Ureter (tissue), 1 donor: ENCODE measurements at regions not wholly inside any gene's neighbourhood (a gene's known extent, or its start where the extent isn't known, plus 50 kb on each side); places are given as distances from the start of the nearest gene placed in this dataset.
"Not testable (repeated sequence)": the region's sequence is repeated elsewhere in the genome, so short reads cannot be mapped to it uniquely, and the experiment has no call there.

Source experiments
- DNase-seq: peaks from one replicate; pipeline ENCODE4 v3.0.0-alpha.2; 2020; ENCODE audit warnings: low spot score
- donor health status: DM: yes; HTN: yes; CAD: no.

DNA sequence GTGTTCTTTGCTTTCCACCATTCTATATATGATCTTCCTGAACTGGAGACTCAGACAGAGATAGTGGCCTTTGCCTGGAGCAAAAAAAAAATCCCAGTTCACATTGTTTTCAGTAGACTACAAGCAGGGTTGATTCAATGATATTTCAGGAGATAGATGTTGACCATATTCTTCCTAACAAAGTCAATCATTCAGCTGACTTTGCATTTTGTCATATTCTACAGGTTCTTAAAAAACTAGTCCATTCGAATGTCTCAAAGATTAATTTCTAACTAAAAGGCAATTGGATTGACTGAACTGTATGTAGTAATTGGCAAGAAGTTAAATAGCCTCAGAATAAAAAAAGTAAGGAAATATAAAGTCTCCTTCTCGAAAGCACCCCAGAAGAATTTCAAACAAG is 479.5 kb downstream of the NKX6-1 start:
- DNase-seq = no peak

DNA sequence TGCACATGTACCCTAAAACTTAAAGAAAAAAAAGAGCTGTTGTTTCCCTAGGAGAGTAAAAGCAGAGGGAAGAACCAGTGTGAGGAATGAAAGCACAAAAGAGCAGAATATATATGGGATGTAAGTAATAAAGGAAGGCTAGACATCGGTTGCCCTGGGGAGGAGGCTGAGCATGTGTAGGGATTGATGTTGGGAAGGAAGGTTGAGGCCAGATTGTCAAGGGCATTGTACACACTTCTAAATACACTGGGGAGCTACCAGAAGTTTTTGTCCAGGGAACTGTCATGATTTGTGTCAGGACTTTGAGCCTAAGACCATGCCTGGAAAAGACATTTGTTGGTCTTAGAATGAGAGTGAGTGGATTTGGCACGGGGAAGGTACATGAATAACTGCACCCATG is 467.1 kb downstream of the GPAT3 start:
- DNase-seq = no peak

DNA sequence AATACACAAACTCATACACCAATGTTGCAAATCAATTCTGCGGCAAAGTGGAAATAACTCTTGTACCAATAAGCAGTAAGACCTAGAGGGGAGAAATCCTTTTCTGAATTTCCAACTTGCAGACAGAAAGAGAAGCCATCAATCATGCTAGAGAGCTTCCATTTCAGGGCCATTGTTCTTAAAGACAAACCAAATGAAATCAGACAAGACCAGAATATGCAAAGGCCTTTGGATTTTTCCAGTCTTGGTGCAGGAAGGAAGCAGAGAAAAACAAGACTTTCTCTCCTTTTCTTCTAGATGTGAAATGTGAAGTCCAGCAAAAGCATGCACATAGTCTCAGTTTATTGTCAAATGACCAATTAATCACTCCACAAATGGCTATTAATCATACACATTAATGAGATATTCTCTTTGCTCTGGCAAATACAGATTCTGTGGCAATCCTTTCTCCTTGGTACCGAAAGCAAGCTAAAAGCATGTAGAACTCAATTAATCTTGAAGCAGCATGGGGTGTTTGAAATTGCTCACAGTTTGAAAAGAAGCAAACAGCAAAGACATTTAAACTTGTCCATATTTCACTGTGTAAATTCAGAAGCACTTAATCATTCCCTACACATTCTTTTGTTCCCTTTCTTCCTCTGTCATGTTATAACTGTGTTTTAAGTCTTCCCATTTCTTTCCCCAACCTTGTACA is 466.1 kb downstream of the GPAT3 start:
- DNase-seq = no peak

DNA sequence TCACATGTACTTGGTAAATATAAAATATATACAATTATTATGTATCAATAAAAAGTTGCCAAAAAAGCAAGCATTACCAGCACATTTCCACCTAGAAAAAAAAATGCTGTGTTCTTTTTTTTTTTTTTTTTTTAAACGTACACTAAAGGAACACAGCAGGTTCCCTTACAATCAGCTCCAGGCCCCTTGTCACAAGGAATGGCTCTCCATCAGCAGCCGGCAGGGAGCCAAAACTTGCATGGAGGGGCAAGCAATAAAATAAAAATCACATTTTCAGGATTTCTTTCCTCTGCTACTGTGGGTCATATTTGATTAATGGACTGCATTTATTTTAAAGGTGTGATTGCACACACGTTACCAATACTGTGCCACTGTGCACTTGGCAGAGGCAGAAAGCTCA is 460.3 kb downstream of the GPAT3 start:
- no peak for DNase-seq

DNA sequence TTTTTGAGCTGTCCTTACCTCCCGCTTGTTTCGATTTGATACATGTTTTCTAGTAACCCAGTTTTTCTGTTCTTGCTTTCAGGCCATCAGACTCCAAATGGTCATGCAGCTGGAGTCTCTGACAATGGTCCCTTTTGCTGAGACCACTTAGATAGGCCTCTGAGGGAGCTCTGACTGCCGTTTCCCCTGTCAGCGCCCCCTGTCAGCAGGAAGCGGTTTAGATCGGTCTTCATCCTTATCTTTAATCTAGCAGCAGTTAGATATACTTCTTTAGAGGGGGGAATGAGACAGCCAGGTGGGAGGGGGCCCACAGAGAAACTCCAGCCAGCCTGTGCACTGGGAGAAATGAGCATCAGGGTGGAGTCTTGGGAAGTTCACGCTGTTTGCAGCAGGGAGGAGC is 457.9 kb downstream of the GPAT3 start:
- no peak for DNase-seq

DNA sequence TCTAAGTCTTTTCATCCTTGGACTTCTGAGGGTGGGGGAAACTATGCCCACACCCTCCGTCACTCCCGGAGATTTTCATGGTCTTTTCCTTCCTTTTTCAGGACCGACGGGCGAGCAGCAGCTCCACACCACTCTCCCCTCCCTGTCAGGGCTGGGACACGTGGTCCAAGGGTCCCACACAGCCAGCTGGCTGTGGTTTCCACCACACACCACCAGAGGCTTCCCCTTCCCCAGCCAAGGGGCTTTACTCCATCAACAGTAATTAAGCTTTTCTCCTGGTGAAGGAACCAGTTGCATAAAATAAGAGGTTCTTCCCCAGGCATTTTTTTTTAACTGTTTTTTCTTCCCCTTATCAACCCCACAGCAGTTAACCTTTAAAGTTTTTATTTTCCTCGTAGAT is 453.9 kb downstream of the GPAT3 start:
- no peak for DNase-seq

DNA sequence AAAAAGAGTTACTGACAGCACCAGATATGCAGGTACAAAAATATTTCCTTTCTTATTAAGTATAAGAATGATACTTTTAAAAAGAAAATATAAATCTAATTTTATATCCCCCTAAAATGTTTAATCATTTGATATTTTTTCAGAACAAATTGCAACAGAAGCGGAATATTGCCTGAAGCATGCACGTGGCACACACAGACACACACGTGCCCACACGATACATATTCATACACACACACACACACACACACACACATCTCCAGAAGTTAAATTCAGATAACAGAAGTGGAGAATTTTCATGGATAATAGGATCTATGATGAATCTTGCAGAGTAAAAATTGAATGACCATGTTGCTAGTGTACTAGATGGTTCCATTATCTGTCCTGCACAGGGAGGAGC is 445.2 kb downstream of the GPAT3 start:
- DNase-seq = no peak

DNA sequence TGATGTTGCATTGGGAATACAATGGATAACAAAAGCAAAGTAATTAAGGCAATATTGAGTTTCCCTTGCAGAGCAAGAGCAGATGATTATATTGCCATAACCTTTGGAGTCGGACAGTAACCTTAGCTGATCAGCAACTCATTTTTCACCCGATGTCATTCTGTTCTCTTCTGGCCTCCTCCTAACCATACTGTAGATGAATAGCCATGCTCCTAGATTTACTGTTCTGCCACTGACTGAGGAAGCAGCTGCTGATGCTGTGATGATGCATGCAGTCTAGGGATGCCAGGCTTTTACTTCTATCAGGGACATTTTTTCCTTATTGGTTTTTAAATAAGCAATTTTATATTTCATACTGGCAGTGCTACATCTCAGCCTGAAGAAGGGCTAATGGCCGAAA is 443.9 kb downstream of the GPAT3 start:
- no peak for DNase-seq

DNA sequence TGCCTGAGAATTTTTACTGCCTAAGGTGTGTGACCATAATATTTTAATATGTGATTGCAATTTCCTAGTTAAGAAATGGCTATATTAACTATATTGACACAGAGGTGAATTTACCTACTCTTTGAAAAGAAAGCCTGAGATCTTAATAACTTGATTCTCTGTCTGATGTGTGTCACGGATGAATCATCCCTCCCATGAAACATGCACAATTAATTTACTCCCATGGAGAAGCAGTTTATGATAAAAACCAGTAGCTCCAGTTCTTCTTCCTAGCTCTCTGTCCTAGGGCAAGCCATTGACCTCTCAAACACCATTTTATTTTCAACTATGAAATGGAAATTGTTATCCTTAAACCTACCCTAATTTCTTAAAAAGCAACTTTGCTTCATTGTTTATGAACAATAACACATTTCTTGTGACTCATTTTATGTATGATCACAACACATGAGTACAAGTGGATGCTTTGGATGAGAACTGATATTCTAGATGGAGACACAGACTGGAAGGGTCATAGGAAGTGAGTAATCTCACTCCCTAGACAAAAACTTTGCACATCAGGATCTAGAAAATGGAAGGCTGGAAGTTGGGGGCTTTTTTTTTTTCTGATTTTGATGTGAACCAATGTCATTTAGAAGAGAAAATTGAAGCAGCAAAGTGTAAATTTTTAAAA is 438.3 kb downstream of the GPAT3 start:
- DNase-seq = no peak

DNA sequence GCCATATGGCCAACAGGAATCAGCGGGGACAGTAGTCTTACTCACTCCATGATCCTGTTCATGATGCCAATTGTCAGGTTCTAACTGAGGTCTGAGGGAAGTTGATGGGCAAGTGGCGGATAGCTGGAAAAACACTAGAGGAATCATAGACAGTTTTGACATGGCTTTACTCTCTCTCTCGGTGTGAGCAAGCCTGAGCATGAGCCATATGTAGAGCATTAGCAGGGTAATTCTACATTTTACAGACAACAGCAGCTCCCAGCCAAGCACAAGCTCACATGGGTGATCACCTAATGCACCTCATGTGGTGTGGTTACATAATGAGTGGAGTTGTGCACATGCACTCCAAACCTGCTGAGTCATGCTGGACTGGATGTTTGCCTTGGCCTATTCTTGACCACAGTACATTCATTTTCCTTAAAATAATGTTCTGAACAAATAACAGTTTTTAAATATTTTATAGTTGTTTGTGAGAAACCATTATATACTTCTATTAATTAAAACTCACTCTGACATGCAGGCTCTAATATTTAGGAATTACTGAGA is 429.2 kb downstream of the GPAT3 start:
- DNase-seq = no peak

DNA sequence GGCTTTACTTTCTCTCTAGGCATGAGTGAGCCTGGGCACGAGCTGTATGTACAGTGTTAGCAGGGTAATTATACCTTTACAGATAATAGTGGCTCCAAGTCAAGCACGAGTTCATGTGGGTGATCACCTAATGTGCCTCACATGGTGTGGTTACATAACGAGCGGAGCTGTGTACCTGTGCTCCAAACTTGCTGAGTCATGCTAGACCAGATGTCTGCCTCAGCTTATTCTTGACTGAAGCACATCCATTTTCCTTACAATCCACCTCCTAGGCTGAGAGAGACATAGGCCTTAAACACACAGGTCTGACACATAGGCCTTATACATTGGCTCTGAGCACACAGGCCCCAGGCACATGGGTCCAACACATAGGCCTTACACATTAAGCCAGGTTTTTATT is 426.6 kb downstream of the GPAT3 start:
- DNase-seq = no peak

DNA sequence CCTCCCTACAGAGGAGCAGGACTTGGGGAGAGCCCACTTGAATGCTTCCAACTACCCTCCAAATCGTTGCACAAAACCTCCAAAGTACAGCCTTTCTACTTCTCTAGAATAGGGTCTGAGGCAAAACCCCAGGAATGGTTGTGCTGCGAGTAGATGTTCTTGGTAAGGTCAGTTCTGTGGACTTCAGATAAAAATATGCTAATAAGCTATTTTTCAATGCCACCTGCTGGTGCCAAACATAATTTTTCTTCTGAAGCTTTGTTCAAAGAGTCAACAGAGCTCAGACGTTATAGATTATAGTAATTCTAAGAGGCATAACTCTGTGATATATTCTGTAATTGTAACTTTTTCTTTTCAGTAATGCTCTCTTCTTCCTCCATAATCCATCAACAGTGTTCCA is 425.7 kb downstream of the GPAT3 start:
- DNase-seq = no peak

DNA sequence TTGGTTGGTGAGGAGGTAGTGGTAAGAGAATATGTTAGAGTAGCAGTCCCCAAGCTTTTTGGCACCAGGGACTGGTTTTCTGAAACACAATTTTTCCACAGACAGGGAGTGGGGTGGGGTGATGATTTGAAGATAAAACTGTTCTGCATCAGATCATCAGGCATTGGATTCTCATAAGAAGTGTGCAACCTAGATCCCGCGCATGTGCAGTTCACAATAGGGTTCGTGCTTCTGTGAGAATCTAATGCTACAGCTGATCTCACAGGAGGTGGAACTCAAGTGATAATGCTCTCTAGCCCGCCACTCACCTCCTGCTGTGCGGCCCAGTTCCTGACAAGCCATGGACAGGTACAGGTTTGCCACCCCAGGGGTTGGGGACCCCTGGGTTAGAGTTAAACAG is 423.3 kb downstream of the GPAT3 start:
- DNase-seq = no peak

DNA sequence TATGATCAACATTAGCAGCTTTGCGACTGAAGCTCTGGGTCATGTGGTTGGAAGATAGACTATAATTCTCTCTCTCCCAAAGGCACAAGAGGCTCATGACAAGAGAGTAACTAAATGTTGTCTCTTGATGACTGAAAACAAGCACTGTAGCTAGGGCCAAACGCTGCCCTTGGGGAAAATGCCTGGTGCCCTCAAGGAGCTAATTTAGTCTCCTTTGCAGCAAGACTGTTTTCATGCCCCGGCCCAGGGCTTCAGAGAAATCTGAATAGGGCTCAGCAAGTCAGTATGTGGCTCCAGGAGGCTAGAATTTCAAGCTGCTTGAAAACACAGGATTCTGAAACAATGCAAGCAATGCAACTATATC is 411.9 kb downstream of the GPAT3 start:
- DNase-seq = no peak

DNA sequence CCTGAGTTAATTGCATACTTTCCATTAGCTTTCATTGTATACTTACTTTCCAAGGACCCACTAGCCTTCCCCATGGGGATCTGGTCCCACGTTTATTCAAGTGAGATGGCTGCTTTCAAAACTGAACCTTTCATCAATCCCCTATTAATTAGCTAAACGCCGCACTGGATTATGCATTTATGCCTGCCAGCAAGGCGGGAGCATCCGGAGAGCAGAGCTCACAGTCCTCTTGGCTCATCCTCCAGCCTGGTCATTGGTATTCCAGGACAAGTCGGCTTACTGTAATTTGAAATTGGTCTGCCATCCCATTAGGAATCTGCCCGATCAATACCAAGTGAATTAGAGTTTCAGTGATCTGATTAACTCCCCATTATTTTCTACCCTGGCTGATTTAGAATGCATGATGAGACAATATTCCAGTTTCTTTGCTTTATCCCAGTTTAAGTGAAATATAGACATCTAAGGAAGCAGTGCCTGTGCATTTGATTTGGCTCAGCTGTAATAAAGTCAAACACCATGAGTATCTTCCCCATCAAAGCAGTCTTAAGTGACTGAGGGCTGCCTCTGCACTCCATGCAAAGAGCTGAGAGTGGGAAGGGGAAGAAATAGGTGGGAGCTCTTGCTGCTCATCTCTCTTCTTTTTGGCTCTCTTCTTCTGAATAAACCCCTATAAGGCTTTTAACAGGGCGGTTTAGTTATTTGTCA is 411.4 kb downstream of the GPAT3 start:
- no peak for DNase-seq

DNA sequence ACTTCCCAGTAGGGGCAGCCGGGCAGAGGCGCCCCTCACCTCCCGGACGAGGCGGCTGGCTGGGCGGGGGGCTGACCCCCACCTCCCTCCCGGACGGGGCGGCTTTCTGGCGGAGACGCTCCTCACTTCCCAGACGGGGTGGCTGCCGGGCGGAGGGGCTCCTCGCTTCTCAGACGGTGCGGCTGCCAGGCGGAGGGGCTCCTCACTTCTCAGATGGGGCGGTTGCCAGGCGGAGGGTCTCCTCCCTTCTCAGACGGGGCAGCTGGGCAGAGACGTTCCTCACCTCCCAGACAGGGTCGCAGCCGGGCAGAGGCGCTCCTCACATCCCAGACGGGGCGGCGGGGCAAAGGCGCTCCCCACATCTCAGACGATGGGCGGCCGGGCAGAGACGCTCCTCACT is 407.8 kb downstream of the GPAT3 start:
- not testable (repeated sequence) for DNase-seq

DNA sequence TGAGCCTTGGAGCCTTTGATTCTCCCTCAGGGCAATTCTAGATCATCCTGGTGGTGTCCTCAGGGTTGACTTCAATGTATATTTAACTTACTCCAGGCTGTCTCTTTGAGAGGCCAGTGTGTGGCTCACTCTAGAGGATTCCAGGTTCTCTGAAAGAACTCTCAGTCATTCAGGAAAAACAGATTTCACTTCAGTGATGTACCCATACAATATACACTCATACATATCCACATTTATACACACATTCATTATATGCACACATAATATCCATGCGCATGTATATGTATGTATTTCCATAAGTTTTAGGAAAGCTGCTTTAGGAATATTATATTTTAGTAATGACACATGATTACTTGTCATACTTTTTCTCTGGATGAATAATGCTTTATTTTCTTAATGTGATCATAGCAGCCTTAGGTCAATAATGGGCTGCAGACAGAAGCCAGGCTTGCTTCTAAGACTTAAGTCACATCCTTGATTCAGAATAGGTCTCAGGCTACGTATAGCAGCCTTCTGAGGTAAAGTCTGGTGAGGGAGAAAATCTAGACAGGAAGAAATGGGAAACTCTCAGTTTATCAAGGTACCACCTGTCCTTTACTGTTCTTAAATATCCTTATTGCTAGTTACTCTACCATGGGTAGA is 397.0 kb downstream of the GPAT3 start:
- no peak for DNase-seq

DNA sequence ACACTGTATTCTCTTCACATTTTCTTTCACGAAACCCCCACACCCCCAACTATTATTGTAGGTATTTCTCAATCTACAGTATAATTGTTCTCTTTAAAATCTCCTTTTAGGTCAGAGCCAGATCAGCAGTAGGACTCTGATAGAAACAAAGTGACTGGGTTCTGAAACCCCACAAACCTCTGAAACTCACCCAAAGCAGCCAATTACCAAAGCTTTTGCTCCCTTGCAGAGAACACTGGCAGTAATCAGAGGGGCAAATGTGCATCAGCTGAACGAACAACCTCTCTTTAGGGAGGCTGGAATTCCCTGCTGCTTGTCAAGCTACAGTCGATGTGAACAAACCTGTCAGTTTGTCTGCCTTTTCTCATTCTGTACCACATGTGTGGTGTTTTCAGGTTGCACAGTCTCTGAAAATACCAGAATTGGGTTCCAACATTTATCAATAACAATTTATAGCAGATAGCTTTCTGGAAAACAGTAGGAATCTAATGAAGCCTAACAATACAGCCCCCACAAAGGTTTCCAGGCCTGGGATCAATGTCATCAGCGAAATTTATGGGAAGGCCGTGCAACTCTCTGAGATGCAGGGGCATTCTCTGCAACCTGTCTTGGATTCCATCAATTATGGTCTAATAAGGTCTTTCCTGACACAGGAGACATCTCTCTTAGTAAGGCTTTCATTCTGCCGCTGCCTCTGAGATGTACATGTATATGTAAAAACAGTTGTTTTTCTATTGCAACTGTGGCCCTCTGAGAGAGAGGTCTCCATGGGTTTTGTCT is 395.9 kb downstream of the GPAT3 start:
- DNase-seq = no peak

DNA sequence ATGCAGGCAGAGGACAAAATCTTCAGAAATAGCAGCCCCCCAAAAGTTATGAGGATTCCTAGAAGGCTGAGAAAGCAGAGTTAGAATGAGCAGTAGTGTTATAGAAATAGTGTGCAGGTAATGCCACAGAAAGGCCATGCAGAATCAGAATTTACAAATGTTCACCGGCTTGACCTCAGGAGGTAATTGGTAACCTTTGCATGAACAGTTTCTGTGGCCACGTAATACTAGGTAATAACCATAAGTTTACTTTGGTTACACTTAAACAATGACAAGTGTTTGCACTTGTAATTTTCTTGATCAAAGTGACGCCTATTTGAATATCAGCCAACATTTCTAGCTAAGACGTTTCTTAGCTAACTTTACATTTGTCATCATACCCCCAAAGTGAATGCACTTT is 393.6 kb downstream of the GPAT3 start:
- no peak for DNase-seq

DNA sequence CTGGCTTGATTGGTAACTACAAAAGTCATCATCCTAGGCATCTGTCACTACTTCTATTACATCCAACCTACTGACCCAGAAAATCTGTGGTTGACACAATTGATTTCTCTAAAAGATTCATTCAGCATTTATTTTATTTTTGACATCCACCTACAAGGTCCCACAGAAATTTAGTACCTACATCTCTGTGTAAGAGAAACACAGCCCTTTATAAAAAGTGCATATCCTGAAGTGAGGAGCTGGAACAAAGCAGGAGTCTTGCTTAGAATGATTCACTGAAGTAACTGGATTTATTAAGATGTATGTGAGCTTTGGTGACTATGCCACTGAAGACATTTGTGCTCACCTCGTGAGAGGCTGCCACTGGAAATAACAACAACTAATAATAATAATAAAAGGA is 391.0 kb downstream of the GPAT3 start:
- no peak for DNase-seq

DNA sequence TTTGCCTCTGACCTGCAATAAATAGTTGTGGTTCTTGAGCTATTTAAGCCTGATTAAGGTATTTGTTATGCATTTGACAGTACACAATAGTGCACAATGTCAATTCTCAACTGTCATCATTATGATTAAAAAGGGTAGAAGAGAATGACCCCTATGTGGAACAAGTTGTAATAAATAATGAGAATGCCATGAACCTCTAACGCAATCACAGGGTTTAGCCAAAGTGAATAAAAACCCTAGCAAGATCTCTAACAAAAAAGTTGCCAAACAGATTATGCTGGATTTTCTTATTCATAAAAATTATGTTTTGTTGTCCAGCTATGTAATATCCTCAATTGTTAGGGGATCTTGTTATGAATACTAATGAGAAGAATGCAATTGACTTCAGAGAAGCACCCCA is 387.4 kb downstream of the GPAT3 start:
- DNase-seq = no peak

DNA sequence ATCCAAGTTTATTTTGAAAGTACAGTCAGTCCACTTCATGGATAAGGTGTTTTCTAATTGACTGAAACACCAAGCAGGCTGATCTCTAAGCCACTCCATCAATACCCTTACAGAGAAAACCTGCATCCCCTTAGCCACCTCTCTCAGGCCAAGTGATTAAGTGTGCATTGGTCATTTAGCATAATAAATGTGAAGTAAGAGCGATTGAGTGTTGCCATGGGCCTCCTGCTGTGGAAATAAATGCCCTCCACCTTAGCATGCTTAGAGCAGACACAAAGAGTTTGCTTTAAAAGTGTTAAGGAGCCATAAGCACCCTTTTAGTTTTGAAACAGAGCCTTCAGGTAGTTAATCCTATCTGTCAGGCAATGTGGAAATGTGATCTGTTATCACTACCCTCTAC is 386.5 kb downstream of the GPAT3 start:
- no peak for DNase-seq
